GM03348 (cell line): ENCODE measurements at regions not wholly inside any gene's neighbourhood (a gene's known extent, or its start where the extent isn't known, plus 50 kb on each side); places are given as distances from the start of the nearest gene placed in this dataset.
"Not testable (repeated sequence)": the region's sequence is repeated elsewhere in the genome, so short reads cannot be mapped to it uniquely, and the experiment has no call there.

Experiments
- DNase-seq: peaks from one replicate; pipeline ENCODE4 v3.0.0; 2012; ENCODE audit warnings: low spot score

- no peak for DNase-seq
These were observed 71.6 kb downstream of the TFAP2A start for GRCh38 chr6:10343320-10343719.

DNA sequence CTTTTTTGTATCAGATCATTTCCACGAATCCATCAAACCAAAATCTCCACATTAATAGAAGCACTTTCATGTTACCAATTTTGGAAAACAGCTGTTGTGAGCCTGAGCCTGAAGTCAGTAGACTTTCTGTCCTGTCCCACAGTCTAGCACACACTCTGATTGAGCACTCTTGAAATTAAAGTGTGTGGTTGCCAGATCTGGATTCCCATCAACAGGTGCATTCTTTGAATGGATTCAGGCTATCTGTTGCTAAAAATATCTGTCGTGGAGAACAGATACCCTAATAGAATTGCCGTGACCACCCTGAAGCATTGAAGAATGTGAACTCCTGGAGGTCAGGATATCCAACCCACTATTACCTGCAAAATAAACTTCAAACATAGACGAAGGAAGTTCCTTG, 73.3 kb downstream of the TFAP2A start:
- no peak for DNase-seq

DNA sequence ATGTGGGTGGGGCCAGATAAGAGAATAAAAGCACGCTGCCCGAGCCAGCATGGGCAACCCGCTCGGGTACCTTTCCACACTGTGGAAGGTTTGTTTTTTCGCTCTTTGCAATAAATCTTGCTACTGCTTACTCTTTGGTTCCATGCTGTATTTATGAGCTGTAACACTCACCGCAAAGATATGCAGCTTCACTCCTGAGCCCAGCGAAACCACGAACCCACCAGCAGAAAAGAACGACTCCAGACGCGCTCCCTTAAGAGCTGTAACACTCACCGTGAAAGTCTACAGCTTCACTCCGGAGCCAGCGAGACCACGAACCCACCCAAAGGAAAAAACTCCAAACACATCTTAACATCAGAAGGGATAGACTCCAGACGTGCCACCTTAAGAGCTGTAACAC, 76.7 kb downstream of the TFAP2A start:
- no peak for DNase-seq

DNA sequence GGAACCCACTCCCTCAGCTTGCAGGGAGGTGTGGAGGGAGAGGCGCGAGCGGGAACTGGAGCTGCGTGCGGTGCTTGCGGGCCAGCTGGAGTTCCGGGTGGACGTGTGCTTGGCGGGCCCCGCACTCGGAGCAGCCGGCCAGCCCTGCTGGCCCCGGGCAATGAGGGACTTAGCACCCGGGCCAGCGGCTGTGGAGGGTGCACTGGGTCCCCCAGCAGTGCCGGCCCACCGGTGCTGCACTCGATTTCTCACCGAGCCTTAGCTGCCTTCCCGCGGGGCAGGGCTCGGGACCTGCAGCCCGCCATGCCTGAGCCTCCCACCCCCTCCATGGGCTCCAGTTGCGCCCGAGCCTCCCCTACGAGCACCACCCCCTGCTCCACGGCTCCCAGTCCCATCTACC, 77.5 kb downstream of the TFAP2A start:
- not testable (repeated sequence) for DNase-seq

- DNase-seq: no peak
These were observed 82.8 kb downstream of the TFAP2A start for GRCh38 chr6:10332111-10332510.

DNA sequence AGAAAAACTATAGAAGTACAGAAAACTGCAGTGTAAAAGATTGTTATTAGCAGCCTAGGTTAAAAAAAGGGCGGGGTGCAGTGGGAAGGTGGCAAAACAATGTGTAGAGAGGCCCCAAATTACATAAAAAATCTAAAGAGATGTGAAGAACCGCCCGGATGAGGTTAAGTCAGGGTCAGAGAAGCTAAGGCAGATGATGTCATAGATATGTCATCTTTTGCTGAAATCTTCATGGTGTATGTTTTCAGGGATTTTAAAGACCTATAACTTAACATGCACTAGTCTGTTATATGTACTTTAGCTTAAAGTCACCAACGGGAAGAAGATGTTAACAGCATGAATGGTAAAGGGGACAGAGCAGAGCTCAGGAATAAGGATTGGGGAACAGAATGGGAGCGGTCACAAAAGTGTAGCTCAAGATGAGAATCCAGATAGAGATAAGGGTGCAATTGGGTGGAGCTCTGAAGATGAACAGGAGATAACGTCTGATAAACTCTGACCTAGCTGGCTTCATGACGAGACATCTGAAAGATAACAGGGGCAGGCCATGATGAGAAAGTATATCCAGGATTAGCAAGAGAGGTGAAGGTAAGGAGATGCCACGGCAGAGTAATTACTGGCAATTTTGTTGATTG, 83.4 kb downstream of the TFAP2A start:
- DNase-seq: no peak

- no peak for DNase-seq
These were observed 84.4 kb downstream of the TFAP2A start for GRCh38 chr6:10330515-10330914.

DNA sequence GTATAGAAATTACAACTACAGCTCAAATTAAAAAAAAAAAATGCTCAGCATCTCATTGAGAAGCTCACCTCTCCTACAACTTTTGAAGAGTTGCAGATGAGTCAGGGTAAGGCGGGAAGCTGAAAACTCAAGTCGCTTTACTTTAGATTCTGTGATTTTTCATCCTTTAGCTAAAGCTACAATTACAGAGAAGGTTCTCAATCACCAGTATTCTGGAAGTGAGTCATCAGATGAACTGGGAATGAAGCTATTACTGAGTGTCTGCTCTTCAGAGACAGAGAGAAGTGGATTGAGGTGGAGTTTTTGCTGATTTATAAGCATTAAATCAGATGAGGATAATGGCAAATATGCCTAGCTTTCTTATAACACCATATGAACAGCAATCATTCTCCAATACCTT, 91.9 kb downstream of the TFAP2A start:
- no peak for DNase-seq

DNA sequence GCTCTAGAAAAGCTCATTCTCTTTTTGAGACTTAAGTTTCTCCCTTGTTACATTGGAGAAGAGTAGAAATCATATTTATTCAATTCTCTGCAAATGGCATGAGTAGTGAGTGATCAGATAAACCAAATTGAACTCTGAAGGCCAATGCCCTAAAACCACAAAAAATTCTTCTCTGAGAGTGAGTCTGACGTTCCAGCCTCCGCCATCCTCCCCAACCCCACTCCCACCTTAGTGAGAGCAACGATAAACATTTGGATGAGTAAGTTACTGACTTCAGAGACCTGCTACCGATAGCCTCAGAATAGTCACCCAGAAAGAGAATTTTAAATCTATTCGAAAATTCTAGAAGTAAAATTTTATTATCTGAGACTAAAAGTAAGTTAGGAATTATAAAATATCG, 94.6 kb downstream of the TFAP2A start:
- no peak for DNase-seq

DNA sequence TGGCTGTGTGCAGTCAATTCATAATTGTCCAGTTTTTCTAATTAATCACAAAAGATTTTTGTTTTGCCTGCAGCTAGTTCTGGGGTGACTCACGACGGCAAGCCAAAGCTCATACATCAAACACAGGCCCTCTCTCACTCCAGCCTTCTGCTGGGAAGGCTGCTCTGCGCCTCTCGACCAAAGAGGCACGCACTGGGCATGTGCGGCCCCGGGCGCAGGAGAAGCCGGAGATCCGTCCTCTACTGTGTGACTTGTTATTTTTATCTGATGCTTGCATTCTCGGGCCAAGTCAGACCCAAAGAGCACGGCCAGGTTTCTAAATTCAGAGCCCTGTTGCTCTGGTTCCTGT, 98.5 kb downstream of the TFAP2A start:
- peak; percentile 54 for DNase-seq

- DNase-seq: no peak
These were observed 99.1 kb downstream of the TFAP2A start for GRCh38 chr6:10315658-10316372.

GRCh38 chr6:10315034-10315433, 99.8 kb downstream of the TFAP2A start:
- no peak for DNase-seq

- DNase-seq: no peak
These were observed 100.5 kb downstream of the TFAP2A start for GRCh38 chr6:10314163-10314955.

DNA sequence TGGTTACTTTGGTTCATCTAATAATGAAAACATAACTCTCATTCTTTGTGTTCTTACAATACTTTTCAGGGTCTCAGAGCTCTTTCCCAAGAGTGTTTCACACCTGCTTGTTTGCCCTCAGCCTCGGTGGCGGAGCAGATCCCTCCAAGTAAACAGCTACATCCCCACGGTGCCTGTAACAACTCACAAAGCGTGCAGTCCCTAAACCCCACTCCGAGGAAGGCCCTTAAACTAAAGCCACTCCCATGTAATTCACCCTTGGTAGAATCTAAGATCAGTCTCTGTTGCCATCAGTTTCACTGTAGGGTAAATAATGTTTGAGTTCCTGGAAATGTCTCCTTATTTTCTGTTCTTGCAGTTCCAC, 101.1 kb downstream of the TFAP2A start:
- DNase-seq: no peak

- DNase-seq: no peak
These were observed 102.4 kb downstream of the TFAP2A start for GRCh38 chr6:10312445-10312844.

DNA sequence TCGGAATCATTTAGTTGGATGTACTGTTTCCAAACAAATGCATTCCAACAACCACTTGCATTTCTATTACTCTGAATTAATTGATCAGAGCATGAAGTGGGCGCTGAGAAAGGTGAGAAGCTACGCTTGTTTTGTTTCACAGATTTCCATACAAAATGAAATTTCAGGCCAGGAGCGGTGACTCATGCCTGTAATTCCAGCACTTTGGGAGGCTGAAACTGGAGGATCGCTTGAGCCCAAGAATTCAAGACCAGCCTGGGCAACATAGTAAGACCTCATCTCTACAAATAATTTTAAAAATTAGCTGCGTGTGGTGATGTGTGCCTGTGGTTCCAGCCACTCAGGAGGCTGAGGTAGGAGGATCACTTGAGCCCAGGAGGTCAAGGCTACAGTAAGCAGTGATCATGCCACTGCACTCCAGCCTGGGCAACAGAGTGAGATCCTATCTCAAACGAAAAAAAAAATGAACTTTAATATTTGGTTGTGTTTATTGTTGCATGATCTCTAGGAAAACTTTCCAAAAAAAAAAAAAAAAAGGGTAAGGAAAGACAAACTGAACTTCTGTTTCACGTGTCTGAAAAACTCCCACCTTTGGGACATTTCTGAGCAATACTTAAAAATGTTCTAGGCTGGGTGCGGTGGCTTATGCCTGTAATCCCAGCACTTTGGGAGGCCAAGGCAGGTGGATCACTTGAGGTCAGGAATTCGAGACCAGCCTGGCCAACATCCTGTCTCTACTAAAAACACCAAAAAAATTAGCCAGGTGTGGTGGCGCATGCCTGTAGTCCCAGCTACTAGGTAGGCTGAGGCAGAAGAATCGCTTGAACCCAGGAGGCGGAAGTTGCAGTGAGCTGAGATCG, 103.1 kb downstream of the TFAP2A start:
- DNase-seq: not testable (repeated sequence)

DNA sequence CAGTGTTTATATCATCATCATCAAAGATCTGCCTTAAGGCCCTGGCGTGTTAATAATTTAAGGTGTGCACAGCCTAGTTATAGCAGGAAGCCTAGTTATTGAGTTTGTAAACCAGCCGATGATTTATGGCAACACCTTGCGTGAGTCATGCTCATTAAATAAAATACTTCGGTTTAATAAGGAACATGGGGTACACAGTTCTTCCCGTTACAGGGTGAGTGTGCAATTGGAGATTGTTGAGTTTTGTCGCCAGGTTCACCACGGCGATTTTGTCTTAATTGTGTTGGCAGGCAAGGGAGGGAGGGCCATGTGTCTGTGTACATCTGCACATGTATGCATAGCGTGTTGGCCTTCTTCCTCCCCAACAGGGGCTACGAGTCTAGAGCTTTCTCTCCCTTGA, 104.0 kb downstream of the TFAP2A start:
- DNase-seq: no peak

DNA sequence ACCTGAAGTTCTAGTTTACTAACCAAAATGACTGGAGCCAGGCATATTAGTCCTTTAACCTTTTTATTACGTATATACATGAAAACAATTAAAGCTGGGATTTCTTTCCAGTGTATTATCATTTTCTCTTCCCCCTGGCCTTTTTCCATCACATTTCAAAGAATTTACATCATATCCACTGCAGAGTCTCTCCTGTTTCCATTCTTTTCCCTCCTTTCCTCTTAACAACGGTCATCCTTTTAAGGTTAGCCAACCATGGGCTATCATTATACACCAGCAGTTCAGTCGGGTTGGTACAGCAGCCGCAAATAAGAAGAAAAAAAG, 104.6 kb downstream of the TFAP2A start:
- no peak for DNase-seq

DNA sequence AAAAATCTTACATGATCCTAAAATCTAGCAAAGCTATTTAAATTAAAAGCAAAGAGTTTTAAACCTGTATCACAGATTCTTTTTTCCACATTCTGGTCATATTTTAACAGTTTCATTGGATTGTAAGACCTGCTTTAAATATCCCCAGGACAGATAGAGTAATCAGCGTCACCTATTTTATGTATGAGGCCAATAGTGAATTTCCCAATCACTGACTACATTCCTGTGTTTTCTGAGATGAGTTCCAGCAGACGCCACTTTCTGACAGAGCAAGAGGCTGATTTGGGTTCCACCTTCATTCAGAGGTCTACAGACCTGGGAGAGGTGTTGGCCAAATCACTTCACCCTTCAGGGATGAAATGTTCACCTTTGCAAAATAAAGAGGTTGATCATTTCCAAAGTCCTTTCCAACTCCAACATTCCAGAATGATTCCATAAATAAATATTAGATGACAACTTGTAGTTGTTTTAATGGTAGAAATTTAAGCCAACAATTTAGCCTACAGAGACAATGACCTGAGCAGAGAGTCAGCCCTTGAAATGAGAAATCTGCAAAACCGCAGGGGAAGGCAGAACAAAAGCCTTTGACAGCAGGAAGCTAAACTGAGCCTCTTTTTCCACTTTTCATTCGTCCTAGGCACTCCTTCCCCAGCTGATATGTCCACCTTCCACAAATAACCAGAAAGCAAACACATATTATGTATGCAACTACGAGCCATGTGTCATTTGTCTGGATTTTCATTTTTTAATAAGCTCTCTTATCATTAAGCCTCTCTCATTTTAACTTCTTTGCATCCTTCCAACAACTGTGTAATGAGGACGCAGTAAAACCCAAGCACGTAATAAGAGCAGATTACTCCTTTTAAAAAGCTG, 105.2 kb downstream of the TFAP2A start:
- no peak for DNase-seq

DNA sequence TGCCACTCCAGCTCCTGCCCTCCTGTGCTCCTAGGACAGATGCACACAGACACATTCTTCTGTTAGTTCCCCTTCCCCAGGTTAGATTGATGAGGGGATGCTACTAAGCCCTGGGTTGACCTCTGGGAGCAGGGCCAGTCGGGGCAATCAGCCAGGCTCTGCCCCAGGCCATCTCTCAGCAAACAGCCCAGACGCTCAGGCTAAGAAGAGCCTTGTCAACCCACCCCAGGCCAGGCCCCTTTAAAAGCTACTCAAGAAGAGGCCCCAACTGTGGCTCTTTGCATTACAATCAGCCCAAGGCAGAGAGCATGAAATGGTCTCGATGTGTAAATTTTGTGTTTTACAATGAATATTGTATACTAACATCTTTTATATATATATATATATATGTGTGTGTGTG, 107.4 kb downstream of the TFAP2A start:
- no peak for DNase-seq

GRCh38 chr6:10307028-10307427, 107.8 kb downstream of the TFAP2A start:
- no peak for DNase-seq
